GM12872 (cell line): ENCODE measurements at regions not wholly inside any gene's neighbourhood (a gene's known extent, or its start where the extent isn't known, plus 50 kb on each side); places are given as distances from the start of the nearest gene placed in this dataset.

Source experiments
- TF ChIP-seq, protein P1 (sequence below): IDR thresholded peaks from 3 replicates; pipeline ENCODE4 v1.5.1; 2011; ENCODE audit warnings: low read depth, mild to moderate bottlenecking, low read length, moderate library complexity; ENCODE audit not compliant: insufficient read depth

DNA sequence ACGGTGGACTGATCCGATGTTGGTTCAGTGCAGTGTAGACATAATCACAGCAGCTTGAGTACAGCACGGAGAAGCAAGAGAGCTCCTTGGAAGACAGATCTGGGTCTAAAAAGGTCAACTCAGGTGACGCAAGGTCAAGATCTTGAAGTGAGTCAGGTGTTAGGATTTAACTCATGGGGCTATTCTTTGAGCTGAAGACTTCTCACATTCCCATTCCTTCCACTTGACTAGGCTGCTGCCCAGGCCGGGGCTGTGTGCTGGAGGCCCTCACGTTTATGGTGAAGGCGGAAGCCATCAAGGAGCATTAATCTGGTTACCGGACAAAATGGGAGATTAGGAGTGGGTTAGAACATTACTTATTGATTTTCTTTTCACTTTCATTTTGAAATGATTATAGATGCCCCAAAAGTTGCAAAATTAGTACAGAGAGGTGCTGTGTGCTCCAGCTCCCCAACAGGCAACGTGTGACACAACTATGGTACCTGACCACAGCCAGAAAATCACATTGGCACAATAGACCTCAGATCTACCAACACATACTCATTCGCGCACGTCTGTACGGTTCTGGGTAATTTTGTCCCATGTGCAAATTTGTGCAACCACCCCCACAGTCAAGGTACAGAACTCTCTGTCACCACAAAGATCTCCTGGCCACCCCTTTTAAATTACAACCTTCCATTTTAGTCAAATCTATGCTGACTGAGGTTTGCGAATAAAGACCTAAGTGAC, 77.6 kb upstream of the SEC11C start:
- TF ChIP-seq, protein P1, sequence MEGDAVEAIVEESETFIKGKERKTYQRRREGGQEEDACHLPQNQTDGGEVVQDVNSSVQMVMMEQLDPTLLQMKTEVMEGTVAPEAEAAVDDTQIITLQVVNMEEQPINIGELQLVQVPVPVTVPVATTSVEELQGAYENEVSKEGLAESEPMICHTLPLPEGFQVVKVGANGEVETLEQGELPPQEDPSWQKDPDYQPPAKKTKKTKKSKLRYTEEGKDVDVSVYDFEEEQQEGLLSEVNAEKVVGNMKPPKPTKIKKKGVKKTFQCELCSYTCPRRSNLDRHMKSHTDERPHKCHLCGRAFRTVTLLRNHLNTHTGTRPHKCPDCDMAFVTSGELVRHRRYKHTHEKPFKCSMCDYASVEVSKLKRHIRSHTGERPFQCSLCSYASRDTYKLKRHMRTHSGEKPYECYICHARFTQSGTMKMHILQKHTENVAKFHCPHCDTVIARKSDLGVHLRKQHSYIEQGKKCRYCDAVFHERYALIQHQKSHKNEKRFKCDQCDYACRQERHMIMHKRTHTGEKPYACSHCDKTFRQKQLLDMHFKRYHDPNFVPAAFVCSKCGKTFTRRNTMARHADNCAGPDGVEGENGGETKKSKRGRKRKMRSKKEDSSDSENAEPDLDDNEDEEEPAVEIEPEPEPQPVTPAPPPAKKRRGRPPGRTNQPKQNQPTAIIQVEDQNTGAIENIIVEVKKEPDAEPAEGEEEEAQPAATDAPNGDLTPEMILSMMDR, result no peak

DNA sequence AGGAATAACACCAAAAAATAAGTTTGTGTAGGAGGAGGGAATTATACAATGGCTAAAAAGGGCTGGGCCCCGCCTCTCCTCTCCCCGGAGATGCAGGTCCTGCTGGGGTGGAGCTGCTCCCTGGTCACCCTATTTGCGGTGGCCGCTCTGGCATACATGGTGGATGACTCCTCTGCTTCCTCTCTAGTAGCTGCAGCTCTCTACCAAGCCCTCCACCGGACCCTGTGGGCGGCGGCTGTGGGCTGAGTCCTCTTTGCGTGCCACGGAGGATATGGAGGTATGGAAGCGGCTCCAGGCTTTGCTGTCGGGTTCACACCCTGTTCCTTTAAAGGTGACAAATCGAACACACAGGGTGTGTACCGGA, 77.1 kb upstream of the SEC11C start:
- TF ChIP-seq, protein P1, result no peak

DNA sequence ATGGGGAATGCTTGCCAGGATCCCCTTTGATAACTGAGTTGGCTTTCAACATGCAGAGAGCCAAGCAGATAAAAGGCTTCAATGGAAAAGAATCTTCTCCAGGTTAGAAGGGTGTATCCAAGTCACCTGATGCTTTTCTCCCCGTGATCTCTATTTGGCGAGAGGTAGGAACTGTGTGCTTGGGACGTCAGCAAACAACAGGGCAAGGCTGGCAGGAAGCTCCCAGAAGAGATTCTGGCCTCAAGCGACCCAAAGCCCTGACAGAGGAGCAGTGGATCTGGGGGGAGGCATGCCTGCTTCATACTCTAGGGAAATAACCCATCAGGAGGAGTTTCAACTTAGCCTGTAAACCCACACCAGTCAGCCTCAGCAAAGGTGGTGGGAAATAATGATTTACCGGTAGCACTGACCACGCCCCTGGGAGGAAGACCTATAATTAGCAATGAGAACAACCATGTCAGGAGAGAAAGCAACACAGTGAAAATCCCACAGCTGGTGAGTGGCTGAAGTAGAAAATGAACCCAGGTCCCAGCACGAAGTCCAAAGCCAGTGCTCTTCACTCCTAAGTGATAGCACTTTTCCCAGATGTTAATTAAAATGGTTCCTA, 76.3 kb upstream of the SEC11C start:
- TF ChIP-seq, protein P1, result no peak

DNA sequence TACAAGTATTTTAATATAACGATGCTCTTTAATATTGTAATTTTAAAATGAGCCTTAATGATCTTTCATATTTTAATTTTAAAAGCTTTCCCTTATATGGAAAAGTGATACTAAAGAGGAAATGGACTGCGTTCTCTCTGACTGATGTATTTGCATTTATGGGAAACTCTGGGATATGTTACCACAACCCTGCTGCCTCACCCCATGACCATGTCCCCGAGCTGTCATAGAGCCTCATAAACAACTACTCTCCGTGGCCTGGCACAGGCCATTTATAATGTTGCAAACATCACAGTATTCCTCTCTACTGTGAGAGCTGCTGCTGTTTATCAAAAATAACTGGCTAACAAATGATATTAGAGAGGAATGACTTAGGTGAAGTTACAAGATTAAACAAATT, 75.8 kb upstream of the SEC11C start:
- TF ChIP-seq, protein P1, result no peak

DNA sequence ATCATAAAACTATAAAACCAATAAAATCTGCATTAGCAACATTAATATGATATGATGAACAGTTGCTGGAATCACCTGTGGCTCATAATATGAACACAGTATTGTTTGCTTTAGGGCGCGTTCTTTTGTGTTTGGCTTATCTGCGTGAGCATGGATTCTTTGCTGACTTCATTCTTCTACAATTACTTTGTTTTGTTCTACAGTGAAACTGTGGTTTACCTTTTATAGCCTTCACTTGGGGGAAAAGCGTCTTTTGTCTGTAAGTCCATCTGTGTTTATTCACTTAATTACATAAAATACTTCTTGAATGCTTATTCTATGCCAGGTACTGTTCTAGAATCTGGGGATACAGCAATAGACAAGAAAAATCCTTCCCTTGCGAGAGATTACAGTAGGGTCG, 74.0 kb upstream of the SEC11C start:
- TF ChIP-seq, protein P1, result no peak

DNA sequence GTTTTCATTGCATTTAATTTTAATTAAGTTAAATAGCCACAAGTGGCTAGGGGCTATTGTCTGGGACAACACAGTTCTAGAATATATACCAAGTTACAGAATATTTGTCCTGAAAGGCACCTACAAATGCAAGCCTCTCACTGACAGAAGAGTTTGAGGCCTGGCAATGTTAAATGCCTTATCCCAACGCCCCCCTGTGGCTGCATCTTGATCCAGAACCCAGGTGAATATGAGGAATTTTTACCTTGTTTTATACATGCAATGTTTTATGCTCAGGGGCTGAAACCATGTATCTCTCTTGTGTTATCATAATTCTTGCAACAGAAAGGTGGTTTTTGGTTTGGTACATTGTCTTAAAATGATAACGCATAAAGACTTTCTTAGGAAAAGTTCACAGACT, 71.8 kb upstream of the SEC11C start:
- TF ChIP-seq, protein P1, result peak; percentile 46; the same call in 2 of the 3 replicates

DNA sequence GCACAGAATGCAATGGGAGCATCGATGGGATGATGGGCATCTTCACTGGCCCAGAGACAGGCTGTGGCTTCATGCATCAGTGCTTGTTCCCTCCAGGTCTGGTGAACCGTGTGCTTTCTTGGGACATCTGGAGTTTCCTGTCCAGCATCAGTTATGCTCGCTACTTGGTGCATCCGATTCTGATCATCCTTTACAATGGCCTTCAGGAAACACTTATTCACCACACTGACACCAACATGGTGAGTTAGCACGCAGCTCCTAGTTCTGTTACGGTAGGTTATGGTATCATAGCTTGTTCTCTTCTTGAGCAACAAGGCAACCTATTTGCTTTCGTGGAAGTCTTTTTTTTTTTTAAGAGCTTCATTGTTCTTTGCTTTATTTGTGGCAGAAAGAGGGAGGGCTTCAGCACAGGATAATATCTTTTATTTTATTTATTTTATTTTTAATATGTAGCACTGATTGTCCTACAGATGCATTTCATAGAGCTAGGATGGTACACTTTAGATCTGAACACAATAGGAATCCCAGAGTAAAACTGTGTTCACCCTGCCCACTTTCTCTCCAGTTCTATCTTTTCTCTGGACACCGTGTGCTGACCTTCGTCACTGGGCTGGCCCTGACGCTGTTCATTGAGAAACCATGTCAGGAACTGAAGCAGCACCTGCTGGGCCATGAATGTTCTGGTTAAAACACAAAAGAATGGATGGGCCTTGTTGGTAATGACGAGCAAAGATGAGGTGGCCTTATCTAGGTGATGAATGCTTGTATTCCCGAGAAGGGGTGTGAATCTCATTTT, 71.2 kb upstream of the SEC11C start:
- TF ChIP-seq, protein P1, result no peak
